ENCODE measurements at regions not wholly inside any gene's neighbourhood (a gene's known extent, or its start where the extent isn't known, plus 50 kb on each side); places are given as distances from the start of the nearest gene placed in this dataset.

DNA sequence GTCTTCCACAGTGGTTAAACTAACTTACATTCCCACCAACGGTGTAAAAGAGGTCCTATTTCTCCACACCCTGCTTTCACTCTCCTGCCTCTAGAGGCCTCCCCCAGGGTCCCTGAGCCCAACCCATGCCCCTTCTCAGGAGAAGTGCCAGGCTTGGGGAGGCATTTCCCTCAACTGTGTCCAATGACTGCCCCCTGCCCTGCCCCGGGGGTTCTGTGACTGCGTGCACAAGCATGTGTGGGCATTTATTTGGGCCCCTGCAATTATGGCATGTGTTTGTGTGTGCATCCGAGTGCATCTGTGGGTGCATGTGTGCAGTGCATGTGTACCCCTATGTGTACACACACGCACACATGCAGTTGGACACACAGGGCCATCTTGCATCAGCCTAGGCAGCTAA lies 57.3 kb downstream of the INHBB start:
- TF ChIP-seq, protein P1, sequence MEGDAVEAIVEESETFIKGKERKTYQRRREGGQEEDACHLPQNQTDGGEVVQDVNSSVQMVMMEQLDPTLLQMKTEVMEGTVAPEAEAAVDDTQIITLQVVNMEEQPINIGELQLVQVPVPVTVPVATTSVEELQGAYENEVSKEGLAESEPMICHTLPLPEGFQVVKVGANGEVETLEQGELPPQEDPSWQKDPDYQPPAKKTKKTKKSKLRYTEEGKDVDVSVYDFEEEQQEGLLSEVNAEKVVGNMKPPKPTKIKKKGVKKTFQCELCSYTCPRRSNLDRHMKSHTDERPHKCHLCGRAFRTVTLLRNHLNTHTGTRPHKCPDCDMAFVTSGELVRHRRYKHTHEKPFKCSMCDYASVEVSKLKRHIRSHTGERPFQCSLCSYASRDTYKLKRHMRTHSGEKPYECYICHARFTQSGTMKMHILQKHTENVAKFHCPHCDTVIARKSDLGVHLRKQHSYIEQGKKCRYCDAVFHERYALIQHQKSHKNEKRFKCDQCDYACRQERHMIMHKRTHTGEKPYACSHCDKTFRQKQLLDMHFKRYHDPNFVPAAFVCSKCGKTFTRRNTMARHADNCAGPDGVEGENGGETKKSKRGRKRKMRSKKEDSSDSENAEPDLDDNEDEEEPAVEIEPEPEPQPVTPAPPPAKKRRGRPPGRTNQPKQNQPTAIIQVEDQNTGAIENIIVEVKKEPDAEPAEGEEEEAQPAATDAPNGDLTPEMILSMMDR (IDR thresholded peaks at IDR 0.05) = no peak
- TF ChIP-seq POLR2A (IDR thresholded peaks at IDR 0.05) = no peak
